ENCODE measurements at regions not wholly inside any gene's neighbourhood (a gene's known extent, or its start where the extent isn't known, plus 50 kb on each side); places are given as distances from the start of the nearest gene placed in this dataset.

DNA sequence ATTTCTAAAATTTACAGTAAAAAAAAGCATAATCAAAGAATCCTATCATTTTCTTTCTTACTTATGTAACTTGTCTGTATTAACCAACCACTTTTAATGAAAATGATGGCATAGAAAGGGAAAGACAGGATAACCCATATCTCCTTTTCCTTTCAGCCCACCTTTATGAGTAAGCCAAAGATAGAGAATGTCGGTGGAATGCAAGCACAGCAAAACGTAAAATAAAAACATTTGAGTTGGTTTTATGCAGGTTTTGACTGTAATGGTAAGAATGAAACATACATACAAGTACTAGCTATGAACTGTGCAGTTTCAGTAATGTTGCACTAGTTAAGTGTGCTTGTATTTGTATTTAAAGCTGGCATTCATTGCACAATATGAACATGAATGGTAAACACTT lies 360.3 kb downstream of the FOXG1 start:
- no peak for DNase-seq

DNA sequence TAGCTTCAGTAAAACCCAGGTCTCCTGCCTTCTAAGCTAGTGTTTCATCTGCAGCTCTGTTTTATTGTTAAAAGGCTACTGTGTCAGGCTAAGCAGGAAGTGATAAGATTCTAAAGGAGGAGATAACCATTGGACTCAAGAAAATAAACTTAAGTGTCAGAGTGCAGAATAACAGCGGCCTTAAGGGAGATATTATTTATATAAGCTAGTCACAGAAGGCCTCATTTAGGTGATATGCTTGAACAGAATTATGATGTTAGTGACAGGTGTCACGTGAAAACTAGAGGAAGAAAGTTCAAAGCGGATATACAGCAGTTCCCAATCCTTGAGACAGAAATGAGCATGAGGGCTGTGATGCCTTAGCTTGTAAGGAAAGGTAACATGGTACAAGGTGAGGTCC lies 373.4 kb downstream of the FOXG1 start:
- no peak for DNase-seq

DNA sequence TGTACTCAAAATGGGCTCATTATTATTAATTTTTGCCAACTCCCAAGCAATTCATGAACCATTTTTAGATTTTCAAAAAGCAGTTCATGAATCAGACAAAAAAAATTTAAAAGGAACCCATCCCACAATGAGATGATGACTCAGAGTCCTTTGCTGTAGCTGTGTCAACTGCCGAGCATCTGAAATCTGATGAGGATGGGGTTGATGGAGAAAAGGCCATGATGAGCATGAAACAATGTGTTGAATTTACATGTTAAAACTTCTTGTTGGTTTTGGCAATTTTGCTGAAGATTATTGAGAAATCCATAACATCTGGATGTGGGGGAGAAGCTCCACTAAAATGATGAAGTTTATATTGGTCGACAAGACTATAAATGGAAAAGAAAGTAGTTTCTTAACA lies 378.0 kb downstream of the FOXG1 start:
- no peak for DNase-seq

DNA sequence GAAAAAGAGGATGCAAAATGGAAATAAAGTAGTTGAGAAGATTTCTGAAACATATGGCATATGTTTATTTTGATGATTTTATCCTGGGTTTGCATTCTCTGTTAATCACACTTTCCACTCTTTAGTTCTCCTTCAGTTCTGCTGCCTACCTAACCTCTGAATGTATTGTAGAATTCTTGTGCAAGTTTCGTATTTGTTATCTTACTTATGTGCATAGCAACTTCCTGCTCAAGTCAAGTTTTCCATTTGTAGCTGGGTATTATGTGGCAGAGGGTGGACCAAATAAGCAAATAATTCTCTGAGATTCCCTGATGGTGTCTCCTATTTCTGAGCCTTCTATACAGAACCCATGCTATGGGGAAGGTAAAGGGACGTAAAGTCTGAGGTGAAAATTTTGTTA lies 381.6 kb downstream of the FOXG1 start:
- no peak for DNase-seq

DNA sequence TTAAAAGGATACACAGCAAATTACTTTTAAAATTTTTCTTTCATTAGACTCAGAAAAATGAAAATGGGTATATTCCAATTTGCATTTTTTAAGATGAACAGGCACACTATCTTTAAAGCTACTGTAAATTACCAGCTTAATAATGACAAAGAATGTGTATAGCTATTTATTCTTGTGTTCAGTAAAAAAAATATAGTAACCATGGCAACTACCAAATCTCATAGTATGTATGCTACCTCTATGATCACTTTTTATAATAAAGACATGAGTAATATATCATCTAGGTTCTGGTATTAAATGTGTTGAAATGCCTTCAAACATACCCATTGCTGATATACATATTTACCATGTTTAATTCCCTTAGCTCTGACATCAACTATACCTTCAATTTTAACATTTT lies 383.2 kb downstream of the FOXG1 start:
- no peak for DNase-seq

- DNase-seq: no peak
Measured at GRCh38 chr14:29150659-29151058, 384.1 kb downstream of the FOXG1 start.

- no peak for DNase-seq
Measured at GRCh38 chr14:29156096-29156495, 389.5 kb downstream of the FOXG1 start.

- no peak for DNase-seq
Measured at GRCh38 chr14:29161593-29161992, 395.0 kb downstream of the FOXG1 start.

- no peak for DNase-seq
Measured at GRCh38 chr14:29163109-29163508, 396.5 kb downstream of the FOXG1 start.

- DNase-seq: no peak
Measured at GRCh38 chr14:29165431-29165830, 398.8 kb downstream of the FOXG1 start.

- DNase-seq: no peak
Measured at GRCh38 chr14:29166507-29166906, 399.9 kb downstream of the FOXG1 start.

GRCh38 chr14:29168149-29168548 lies 401.6 kb downstream of the FOXG1 start:
- no peak for DNase-seq

DNA sequence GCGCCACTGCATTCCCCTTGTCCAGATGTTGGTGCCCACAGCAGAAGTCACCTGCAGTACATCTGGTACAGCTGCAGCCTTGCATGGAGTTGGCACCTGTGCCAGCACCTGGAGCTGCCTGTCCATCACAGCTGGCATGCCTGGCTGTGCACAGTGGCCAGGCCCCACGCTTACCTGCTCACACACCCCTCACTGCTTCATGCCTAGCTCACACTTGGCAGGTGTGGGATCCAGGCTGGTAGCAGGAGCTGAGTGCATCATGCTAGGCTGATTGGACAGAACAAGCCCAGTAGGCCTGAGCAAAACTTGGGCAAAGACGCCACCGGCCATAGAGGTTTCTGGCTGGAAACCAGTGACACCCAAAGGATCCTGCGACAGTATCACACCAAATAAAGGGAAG lies 402.8 kb downstream of the FOXG1 start:
- no peak for DNase-seq

- DNase-seq: no peak
Measured at GRCh38 chr14:29175706-29176105, 409.1 kb downstream of the FOXG1 start.

- DNase-seq: no peak
Measured at GRCh38 chr14:29176876-29177275, 410.3 kb downstream of the FOXG1 start.

- DNase-seq: no peak
Measured at GRCh38 chr14:29178971-29179370, 412.4 kb downstream of the FOXG1 start.

GRCh38 chr14:29191092-29191491 lies 424.5 kb downstream of the FOXG1 start:
- no peak for DNase-seq

GRCh38 chr14:29197557-29197956 lies 431.0 kb downstream of the FOXG1 start:
- no peak for DNase-seq

DNA sequence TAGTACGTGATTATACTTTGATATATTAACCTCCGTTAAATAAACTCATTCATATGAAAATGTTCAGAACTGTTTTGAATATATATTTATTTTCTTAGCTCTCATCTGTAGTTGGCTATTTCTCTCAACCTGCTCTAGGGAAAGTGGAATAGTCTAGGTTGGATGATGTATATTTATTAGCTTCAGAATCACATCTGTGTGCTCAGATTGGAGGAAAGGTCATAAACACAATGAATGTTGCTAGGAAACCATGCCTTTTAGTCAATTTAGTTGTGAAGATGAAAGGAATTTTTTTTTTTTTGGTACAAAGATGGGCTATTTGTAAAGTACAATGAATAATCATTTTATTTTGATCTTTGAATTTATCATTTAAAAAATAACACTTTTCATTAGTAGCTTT lies 439.1 kb downstream of the FOXG1 start:
- DNase-seq: no peak

GRCh38 chr14:29215853-29216252 lies 449.3 kb downstream of the FOXG1 start:
- DNase-seq: no peak

DNA sequence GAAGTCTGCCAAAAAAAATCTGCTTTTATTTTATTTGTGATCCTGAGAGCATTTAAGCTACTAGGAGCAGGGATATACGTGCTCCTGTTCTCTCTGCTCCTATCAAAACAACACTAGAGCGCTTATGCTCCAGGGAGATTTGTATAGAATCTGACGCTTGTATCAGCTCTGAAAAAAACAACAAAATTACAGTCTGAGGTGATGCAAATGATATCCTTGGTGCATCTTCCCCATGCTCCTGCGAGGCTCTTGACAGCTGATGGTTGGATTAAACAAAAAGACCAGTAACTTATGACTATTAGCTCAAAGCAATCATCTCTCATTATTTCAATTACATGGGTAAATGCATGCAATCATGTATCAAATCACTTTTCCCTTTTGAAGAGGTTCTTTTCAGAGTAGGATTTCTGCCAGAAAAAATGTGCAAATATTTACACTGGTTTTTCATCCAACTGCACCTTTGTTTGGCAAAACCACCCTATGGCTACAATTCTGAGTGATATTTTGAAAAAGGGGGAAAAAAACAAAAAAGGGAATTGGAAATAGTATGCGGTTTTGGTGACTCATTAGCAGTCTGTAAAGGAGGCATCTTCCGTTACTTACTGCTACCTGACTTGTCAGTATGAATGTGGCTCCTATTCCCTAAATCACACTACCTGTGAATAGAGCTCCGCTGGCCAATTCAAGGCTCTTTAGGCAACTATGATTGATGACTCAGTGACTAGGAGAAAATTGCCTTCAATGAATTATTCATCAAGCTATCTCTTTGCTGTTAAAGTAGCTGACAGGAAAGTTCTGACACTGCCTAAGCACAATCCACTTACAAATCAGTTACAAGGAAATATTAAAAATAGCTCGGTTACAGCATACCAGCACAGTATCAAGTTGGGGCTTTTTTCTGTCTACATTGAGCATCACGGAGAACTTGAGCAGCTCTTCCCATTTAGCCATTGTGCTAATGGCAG lies 450.0 kb downstream of the FOXG1 start:
- DNase-seq: no peak

GRCh38 chr14:29217813-29218450 lies 451.3 kb downstream of the FOXG1 start:
- no peak for DNase-seq

DNA sequence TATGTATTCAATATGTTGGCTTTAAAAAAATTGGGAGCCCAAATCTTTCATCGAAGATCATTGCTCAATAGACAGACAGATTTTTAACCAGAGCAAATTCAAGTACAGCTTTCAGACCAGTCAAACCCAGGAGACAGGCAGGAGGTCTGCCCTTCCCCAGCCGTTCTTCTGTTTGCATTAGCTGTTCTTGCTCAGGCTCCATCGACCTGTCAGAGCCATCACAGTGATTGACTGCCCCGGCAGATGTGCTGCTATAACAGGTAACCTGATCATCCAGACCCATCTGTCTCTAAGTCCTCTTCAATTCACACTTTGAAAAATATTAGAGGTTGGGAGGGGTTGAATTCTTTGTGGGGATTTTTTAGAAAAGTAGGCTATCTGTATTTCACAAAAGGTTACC lies 453.5 kb downstream of the FOXG1 start:
- no peak for DNase-seq

DNA sequence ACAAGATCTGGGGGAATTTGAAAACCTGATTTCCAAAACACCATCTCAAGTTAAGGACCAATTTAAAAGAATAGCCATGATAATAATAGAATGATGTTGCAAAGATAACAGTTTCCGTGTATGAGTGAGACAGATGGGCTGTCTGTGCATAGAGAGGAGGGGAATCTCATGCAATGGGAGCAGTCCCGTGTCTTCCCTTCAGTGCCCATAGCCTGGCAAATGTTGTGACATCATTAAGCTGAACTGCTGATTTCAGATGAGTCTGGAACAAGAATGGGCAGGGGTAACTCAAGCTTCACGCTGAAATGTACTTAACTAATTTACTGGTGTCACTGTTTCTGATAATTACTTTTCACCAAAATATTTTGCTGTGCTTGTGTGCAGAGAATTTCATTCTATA lies 454.0 kb downstream of the FOXG1 start:
- DNase-seq: no peak

DNA sequence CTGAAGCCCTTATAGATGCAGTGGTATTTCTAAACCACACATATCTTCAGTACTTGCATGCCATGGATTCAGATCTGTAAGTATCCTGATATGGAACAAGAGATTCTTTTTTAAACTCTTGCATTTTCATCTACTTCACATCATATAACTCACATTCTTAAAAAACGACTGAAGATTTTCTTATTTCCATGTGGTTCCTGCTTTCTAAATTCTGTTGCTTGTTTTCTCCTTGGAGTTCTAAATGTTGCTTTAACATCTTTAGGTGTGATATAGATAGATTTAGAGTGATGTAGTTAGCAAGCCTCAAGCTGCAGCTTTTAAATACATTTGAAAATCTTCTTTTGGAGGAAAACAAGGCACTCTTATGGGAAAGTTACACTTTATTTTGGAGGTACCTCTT lies 455.4 kb downstream of the FOXG1 start:
- no peak for DNase-seq
